ENCODE measurements at regions not wholly inside any gene's neighbourhood (a gene's known extent, or its start where the extent isn't known, plus 50 kb on each side); places are given as distances from the start of the nearest gene placed in this dataset.

DNA sequence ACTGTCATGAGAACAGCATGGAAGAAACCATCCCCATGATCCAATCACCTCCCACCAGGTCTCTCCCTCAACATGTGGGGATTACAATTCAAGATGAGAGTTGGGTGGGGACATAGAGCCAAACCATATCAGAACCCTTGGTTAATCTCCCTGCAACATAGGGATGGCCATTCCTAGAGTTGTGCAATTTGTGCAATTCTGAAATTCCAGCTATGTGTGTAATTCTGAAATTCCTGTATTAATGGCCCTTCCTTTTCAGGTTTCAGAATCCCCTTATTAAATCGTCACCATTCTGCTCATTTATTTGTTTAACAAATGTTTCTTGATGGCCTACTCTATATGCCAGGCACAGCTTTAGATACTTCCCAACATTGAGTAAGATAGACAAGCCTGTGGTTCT lies 282.6 kb downstream of the SMARCA2 start:
- Histone ChIP-seq H3K27me3 (ENCODE audit: control insufficient read depth, insufficient read depth, low read length) (peaks cover 3% of the 10 kb centered on the region; the same call in 1 of the 2 replicates), H3K9me3 (ENCODE audit: control insufficient read depth, insufficient read depth, low read length) (no peaks in the 10 kb centered on the region; the same call in 1 of the 2 replicates), H3K23ac (ENCODE audit: low read depth, low read length) (no peak overlapping the region), H3K36me3 (ENCODE audit: control insufficient read depth, insufficient read depth, low read length) (no peaks in the 10 kb centered on the region), H3K27ac (ENCODE audit: insufficient read depth, low read length) (no peak overlapping the region), H3K14ac (replicated peaks; ENCODE audit: low read depth, low read length) (no peak overlapping the region), H2BK20ac (ENCODE audit: low read depth, low read length) (no peak overlapping the region), H2BK120ac (ENCODE audit: low read depth, low read length) (no peak overlapping the region), H4K20me1 (ENCODE audit: insufficient read depth, low read length) (no peaks in the 10 kb centered on the region), H3K9me1 (ENCODE audit: insufficient read depth, low read length) (no peaks in the 10 kb centered on the region), H3K56ac (ENCODE audit: extremely low read depth, insufficient read depth, low read length) (no peak overlapping the region), H2BK5ac (ENCODE audit: low read depth, low read length, poor library complexity, severe bottlenecking) (no peak overlapping the region), H2AK9ac (replicated peaks; ENCODE audit: low read depth, low read length, poor library complexity) (no peak overlapping the region), H3K4me1 (ENCODE audit: control insufficient read depth, insufficient read depth, low read length) (no peaks in the 10 kb centered on the region; the same call in 1 of the 2 replicates), H4K91ac (ENCODE audit: insufficient read depth, low read depth, low read length) (no peak overlapping the region), H2BK15ac (ENCODE audit: low read depth, low read length) (no peak overlapping the region), H3K9ac (ENCODE audit: low read depth, low read length) (no peak overlapping the region), H3K4me3 (ENCODE audit: insufficient read depth, low read depth, low read length) (no peak overlapping the region), H3K79me1 (ENCODE audit: low read depth in 1 of 2, low read length in 2 of 2) (no peaks in the 10 kb centered on the region), H4K5ac (ENCODE audit: low read depth, low read length) (no peak overlapping the region), H2AFZ (replicated peaks; ENCODE audit: low read length, poor library complexity) (no peak overlapping the region), H4K8ac (ENCODE audit: low read depth in 2 of 2, low read length in 2 of 2) (no peak overlapping the region), H3K4ac (ENCODE audit: low read depth, low read length) (no peak overlapping the region), H3K4me2 (ENCODE audit: low read depth, low read length) (no peak overlapping the region), H3K18ac (ENCODE audit: low read depth, low read length) (no peak overlapping the region), H2AK5ac (ENCODE audit: low read depth, low read length) (no peak overlapping the region)
- intact Hi-C loops (cut with micrococcal nuclease), result no loop called here
- ChIA-PET POLR2A (ENCODE audit: unreplicated experiment) (no interaction called here), CTCF (no interaction called here)
- peak; percentile 25; the same call in 1 of the 2 replicates for TF ChIP-seq CEBPB (IDR thresholded peaks at IDR 0.05; ENCODE audit: low read depth, low read length)
- TF ChIP-seq, protein P1, sequence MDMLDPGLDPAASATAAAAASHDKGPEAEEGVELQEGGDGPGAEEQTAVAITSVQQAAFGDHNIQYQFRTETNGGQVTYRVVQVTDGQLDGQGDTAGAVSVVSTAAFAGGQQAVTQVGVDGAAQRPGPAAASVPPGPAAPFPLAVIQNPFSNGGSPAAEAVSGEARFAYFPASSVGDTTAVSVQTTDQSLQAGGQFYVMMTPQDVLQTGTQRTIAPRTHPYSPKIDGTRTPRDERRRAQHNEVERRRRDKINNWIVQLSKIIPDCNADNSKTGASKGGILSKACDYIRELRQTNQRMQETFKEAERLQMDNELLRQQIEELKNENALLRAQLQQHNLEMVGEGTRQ (IDR thresholded peaks at IDR 0.05; ENCODE audit: low read depth, low read length), result no peak
- no peak for DNase-seq
- in situ Hi-C loops (cut with MboI; ENCODE audit: low sequenced_read_pairs), result no loop called here
- dilution Hi-C loops (cut with HindIII; ENCODE audit: low sequenced_read_pairs, unreplicated experiment), result no loop called here
- WGBS, 2 experiments (ENCODE audit: extremely low coverage in 2 of 2, insufficient read length in 1 of 2), result no CpG with 5 or more reads among the region's 1 CpG
- ATAC-seq (ENCODE audit: low read depth), result no peak
- no TSS peak for BruUV-seq (replicated peaks)

Data from IMR-90 (cell line).